ENCODE measurements at regions not wholly inside any gene's neighbourhood (a gene's known extent, or its start where the extent isn't known, plus 50 kb on each side); places are given as distances from the start of the nearest gene placed in this dataset.

DNA sequence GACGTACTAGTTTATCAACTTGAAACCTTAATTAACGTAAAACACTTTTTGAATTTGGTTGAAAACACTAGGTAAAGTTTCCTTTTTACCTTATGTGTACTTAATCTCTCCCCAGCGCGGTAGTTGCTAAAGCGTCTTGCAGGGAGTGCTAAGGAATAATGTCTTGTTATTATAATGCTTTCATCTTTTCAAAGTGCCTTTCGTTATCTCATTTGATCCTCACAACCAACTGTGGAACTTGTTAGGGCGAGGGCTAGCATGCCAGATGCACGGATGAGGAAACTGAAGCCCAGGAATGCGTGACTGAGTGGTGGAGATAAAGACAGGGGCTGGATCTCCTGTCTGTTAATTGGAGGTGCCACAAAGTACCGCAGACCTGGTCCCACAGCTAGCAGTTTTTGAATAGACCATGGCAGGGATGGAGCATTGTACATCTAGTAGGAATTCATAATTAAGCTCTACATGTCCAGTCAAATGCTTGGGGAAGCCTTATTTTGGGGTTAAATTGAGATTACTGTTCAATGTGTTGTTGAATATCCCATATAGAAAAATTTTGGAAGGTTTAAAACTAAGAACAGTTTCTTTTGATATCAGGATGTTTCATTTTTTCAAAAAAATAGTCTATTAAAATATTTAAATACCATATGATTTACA is 234.3 kb downstream of the SH2D4B start:
- no peak overlapping the region for H2AFZ ChIP-seq (ENCODE audit: low read length)

GRCh38 chr10:80772596-80772995 is 234.9 kb downstream of the SH2D4B start:
- Histone ChIP-seq H3K4me3 (ENCODE audit: low read length) (no peak overlapping the region), H2AFZ (ENCODE audit: low read length) (no peak overlapping the region), H3K36me3 (ENCODE audit: insufficient read depth, low read length) (no peaks in the 10 kb centered on the region), H3K27me3 (ENCODE audit: low read length) (no peaks in the 10 kb centered on the region), H3K4me2 (ENCODE audit: low read depth, low read length, poor library complexity, severe bottlenecking) (no peak overlapping the region), H4K20me1 (ENCODE audit: insufficient read depth, low read depth, low read length) (no peaks in the 10 kb centered on the region), H3K9me2 (replicated peaks; ENCODE audit: insufficient read depth, low read length) (no peaks in the 10 kb centered on the region), H3K79me2 (ENCODE audit: low read length) (no peaks in the 10 kb centered on the region), H3K27ac (ENCODE audit: low read length) (no peak overlapping the region), H3K9me3 (ENCODE audit: low read length) (no peaks in the 10 kb centered on the region), H3K9ac (ENCODE audit: low read length) (no peak overlapping the region), H3K4me1 (ENCODE audit: low read length) (no peaks in the 10 kb centered on the region)
- no peak for DNase-seq

More for the DNA sequence above, 234.3 kb downstream of the SH2D4B start:
- Histone ChIP-seq H3K79me2 (ENCODE audit: low read length) (no peaks in the 10 kb centered on the region), H3K4me3 (ENCODE audit: low read length) (no peak overlapping the region), H3K27ac (ENCODE audit: low read length) (no peak overlapping the region), H3K4me1 (ENCODE audit: low read length) (no peaks in the 10 kb centered on the region), H4K20me1 (ENCODE audit: insufficient read depth, low read depth, low read length) (no peaks in the 10 kb centered on the region), H3K9me3 (ENCODE audit: low read length) (no peaks in the 10 kb centered on the region), H3K9me2 (replicated peaks; ENCODE audit: insufficient read depth, low read length) (no peaks in the 10 kb centered on the region), H3K4me2 (ENCODE audit: low read depth, low read length, poor library complexity, severe bottlenecking) (no peak overlapping the region), H3K27me3 (ENCODE audit: low read length) (no peaks in the 10 kb centered on the region), H3K9ac (ENCODE audit: low read length) (no peak overlapping the region), H3K36me3 (ENCODE audit: insufficient read depth, low read length) (no peaks in the 10 kb centered on the region)
- no peak for DNase-seq

DNA sequence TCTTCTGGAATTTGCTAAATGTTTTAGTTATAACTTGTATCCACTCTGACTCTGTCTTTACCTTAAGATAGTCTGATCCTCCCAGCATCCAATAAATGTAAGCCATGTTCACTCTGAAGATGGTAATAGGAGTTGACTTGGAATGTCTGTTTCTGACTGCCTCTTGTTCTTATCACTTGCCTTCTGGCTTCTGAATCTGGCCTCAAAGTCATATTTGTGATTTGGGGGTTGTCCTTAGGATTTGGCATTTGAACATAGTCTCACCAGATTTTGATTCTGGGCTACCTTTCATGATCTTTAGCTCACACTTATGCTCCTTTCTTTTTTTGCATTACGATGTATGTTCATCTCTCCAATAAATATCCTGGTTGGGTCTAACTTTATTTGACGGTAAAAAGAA is 247.0 kb downstream of the SH2D4B start:
- Histone ChIP-seq H3K9ac (ENCODE audit: low read length) (no peak overlapping the region), H3K4me2 (ENCODE audit: low read depth, low read length, poor library complexity, severe bottlenecking) (no peak overlapping the region), H4K20me1 (ENCODE audit: insufficient read depth, low read depth, low read length) (no peaks in the 10 kb centered on the region), H3K27me3 (ENCODE audit: low read length) (no peaks in the 10 kb centered on the region), H3K9me3 (ENCODE audit: low read length) (no peaks in the 10 kb centered on the region), H3K79me2 (ENCODE audit: low read length) (no peaks in the 10 kb centered on the region), H3K27ac (ENCODE audit: low read length) (no peak overlapping the region), H3K9me2 (replicated peaks; ENCODE audit: insufficient read depth, low read length) (no peaks in the 10 kb centered on the region), H3K36me3 (ENCODE audit: insufficient read depth, low read length) (no peaks in the 10 kb centered on the region), H3K4me3 (ENCODE audit: low read length) (no peak overlapping the region), H3K4me1 (ENCODE audit: low read length) (no peaks in the 10 kb centered on the region), H2AFZ (ENCODE audit: low read length) (no peak overlapping the region)
- no peak for DNase-seq

DNA sequence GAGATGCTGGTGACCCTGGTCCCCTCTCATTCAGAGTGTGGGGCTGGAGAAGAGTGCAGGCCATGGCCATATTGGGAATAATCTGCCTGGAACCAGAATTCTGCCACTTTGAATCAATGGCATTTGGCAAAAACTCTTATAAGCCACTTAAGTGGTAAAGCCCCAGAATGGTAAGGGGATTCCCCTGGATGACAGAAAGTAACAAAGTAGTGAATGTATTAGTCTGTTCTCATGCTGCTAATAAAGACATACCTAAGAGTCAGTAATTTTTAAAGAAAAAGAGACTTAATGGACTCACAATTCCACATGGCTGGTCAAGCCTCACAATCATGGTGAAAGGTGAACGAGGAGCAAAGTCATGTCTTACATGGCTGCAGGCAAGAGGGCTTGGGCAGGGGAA is 248.6 kb downstream of the SH2D4B start:
- Histone ChIP-seq H3K9ac (ENCODE audit: low read length) (no peak overlapping the region), H2AFZ (ENCODE audit: low read length) (no peak overlapping the region), H3K27me3 (ENCODE audit: low read length) (no peaks in the 10 kb centered on the region), H3K4me3 (ENCODE audit: low read length) (no peak overlapping the region), H3K27ac (ENCODE audit: low read length) (no peak overlapping the region), H3K4me2 (ENCODE audit: low read depth, low read length, poor library complexity, severe bottlenecking) (no peak overlapping the region), H3K36me3 (ENCODE audit: insufficient read depth, low read length) (no peaks in the 10 kb centered on the region), H3K4me1 (ENCODE audit: low read length) (no peaks in the 10 kb centered on the region), H3K79me2 (ENCODE audit: low read length) (no peaks in the 10 kb centered on the region), H4K20me1 (ENCODE audit: insufficient read depth, low read depth, low read length) (no peaks in the 10 kb centered on the region), H3K9me3 (ENCODE audit: low read length) (no peaks in the 10 kb centered on the region), H3K9me2 (replicated peaks; ENCODE audit: insufficient read depth, low read length) (no peaks in the 10 kb centered on the region)
- no peak for DNase-seq

DNA sequence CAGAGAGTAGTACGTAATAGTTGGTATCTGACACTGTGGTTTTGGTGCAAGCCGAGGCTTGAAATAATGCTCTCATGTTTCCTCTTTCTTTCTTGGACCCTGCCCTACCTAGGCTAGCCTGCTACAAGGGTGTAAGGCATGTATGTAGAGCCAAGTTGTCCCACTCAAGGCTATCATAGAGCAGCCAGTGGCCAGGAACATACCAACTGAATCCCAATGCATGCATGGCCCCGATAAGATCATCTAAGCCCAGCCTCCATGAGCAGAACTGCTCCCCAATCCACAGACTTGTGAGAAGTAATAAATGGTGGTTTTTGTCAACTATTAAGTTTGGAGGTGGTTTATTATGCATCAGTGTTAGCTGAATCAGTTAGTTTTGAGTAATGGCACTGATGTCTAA is 250.2 kb downstream of the SH2D4B start:
- Histone ChIP-seq H3K9me3 (ENCODE audit: low read length) (no peaks in the 10 kb centered on the region), H4K20me1 (ENCODE audit: insufficient read depth, low read depth, low read length) (no peaks in the 10 kb centered on the region), H3K27me3 (ENCODE audit: low read length) (no peaks in the 10 kb centered on the region), H3K36me3 (ENCODE audit: insufficient read depth, low read length) (no peaks in the 10 kb centered on the region), H3K27ac (ENCODE audit: low read length) (no peak overlapping the region), H3K9ac (ENCODE audit: low read length) (no peak overlapping the region), H3K9me2 (replicated peaks; ENCODE audit: insufficient read depth, low read length) (no peaks in the 10 kb centered on the region), H3K79me2 (ENCODE audit: low read length) (no peaks in the 10 kb centered on the region), H3K4me1 (ENCODE audit: low read length) (no peaks in the 10 kb centered on the region), H3K4me3 (ENCODE audit: low read length) (no peak overlapping the region), H2AFZ (ENCODE audit: low read length) (no peak overlapping the region), H3K4me2 (ENCODE audit: low read depth, low read length, poor library complexity, severe bottlenecking) (no peak overlapping the region)
- DNase-seq = no peak

GRCh38 chr10:80794994-80795393 is 257.3 kb downstream of the SH2D4B start:
- Histone ChIP-seq H3K9me2 (replicated peaks; ENCODE audit: insufficient read depth, low read length) (no peaks in the 10 kb centered on the region), H3K4me1 (ENCODE audit: low read length) (no peaks in the 10 kb centered on the region), H2AFZ (ENCODE audit: low read length) (no peak overlapping the region), H3K9me3 (ENCODE audit: low read length) (no peaks in the 10 kb centered on the region), H4K20me1 (ENCODE audit: insufficient read depth, low read depth, low read length) (no peaks in the 10 kb centered on the region), H3K4me3 (ENCODE audit: low read length) (no peak overlapping the region), H3K36me3 (ENCODE audit: insufficient read depth, low read length) (no peaks in the 10 kb centered on the region), H3K79me2 (ENCODE audit: low read length) (no peaks in the 10 kb centered on the region), H3K27me3 (ENCODE audit: low read length) (no peaks in the 10 kb centered on the region), H3K27ac (ENCODE audit: low read length) (no peak overlapping the region), H3K4me2 (ENCODE audit: low read depth, low read length, poor library complexity, severe bottlenecking) (no peak overlapping the region), H3K9ac (ENCODE audit: low read length) (no peak overlapping the region)
- no peak for DNase-seq

DNA sequence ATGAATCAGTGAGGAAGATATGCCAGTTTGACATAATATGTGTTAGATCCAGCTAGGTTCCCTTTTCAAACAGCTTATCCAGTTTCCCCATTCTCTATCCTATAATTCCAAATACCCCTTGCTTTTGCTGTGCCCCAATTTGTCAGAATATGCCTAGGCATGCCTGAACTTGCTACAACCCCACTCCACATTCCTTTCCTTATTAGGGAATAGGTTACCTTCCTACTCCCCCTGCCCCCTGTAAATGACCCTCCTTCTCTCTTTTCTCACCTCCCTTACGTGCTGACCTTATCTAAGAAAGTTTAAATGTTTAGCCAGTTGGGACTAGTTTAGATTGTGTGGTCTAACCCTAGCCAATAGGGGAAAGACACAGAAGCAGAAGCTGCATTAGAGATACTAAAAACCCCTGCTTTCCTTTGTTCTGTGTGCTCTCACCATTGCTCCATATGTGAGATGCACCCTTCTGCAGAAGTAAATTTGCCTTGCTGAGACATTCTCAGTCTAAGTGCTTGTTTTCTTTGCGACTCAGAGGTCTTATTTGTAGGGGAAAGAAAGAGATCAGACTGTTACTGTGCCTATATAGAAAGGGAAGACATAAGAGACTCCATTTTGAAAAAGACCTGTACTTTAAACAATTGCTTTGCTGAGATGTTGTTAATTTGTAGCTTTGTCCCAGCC is 267.8 kb downstream of the SH2D4B start:
- no peaks in the 10 kb centered on the region for H3K79me2 ChIP-seq (ENCODE audit: low read length)
- no peaks in the 10 kb centered on the region for H3K9me2 ChIP-seq (replicated peaks; ENCODE audit: insufficient read depth, low read length)
- H3K4me1 ChIP-seq (ENCODE audit: low read length) = no peaks in the 10 kb centered on the region
- H3K36me3 ChIP-seq (ENCODE audit: insufficient read depth, low read length) = no peaks in the 10 kb centered on the region
- H3K27ac ChIP-seq (ENCODE audit: low read length) = no peak overlapping the region
- no peak overlapping the region for H2AFZ ChIP-seq (ENCODE audit: low read length)
- no peaks in the 10 kb centered on the region for H3K9me3 ChIP-seq (ENCODE audit: low read length)
- DNase-seq = no peak
- no peak overlapping the region for H3K9ac ChIP-seq (ENCODE audit: low read length)
- H3K4me3 ChIP-seq (ENCODE audit: low read length) = no peak overlapping the region
- H4K20me1 ChIP-seq (ENCODE audit: insufficient read depth, low read depth, low read length) = no peaks in the 10 kb centered on the region
- no peak overlapping the region for H3K4me2 ChIP-seq (ENCODE audit: low read depth, low read length, poor library complexity, severe bottlenecking)
- no peaks in the 10 kb centered on the region for H3K27me3 ChIP-seq (ENCODE audit: low read length)

DNA sequence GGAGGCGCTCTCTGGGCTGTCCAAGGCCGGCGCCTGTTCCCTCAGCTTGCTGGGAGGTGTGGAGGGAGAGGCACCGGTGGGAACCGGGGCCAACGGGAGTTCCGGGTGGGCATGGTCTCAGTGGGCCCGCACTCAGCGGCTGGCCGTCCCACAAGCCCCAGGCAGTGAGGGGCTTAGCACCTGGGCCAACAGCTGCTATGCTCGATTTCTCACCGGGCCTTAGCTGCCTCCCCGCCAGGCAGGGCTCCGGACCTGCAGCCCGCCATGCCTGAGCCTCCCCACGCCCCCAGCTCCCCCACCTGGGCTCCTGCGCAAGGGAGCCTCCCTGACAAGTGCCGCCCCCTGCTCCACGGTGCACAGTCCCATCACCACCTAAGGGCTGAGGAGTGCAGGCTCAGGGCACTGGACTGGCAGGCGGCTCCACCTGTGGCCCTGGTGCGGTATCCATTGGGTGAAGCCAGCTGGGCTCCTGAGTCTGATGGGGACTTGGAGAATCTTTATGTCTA is 276.5 kb downstream of the SH2D4B start:
- H3K4me3 ChIP-seq (ENCODE audit: low read length) = no peak overlapping the region
- H4K20me1 ChIP-seq (ENCODE audit: insufficient read depth, low read depth, low read length) = no peaks in the 10 kb centered on the region
- H3K27me3 ChIP-seq (ENCODE audit: low read length) = no peaks in the 10 kb centered on the region
- no peaks in the 10 kb centered on the region for H3K9me2 ChIP-seq (replicated peaks; ENCODE audit: insufficient read depth, low read length)
- H3K4me1 ChIP-seq (ENCODE audit: low read length) = no peaks in the 10 kb centered on the region
- H3K36me3 ChIP-seq (ENCODE audit: insufficient read depth, low read length) = no peaks in the 10 kb centered on the region
- H3K27ac ChIP-seq (ENCODE audit: low read length) = no peak overlapping the region
- no peak for DNase-seq
- no peaks in the 10 kb centered on the region for H3K79me2 ChIP-seq (ENCODE audit: low read length)
- no peak overlapping the region for H3K4me2 ChIP-seq (ENCODE audit: low read depth, low read length, poor library complexity, severe bottlenecking)
- H3K9me3 ChIP-seq (ENCODE audit: low read length) = no peaks in the 10 kb centered on the region
- H3K9ac ChIP-seq (ENCODE audit: low read length) = no peak overlapping the region
- no peak overlapping the region for H2AFZ ChIP-seq (ENCODE audit: low read length)
